ENCODE measurements at regions not wholly inside any gene's neighbourhood (a gene's known extent, or its start where the extent isn't known, plus 50 kb on each side); places are given as distances from the start of the nearest gene placed in this dataset.

- no peaks in the 10 kb centered on the region for H3K27me3 ChIP-seq (ENCODE audit: control insufficient read depth, insufficient read depth, low read length)
- no peak overlapping the region for H3K4me3 ChIP-seq (ENCODE audit: low read depth, low read length)
- no peaks in the 10 kb centered on the region for H3K36me3 ChIP-seq (ENCODE audit: control insufficient read depth, insufficient read depth, low read length)
- no peak for DNase-seq (ENCODE audit: low read depth)
- TF ChIP-seq, protein P1, sequence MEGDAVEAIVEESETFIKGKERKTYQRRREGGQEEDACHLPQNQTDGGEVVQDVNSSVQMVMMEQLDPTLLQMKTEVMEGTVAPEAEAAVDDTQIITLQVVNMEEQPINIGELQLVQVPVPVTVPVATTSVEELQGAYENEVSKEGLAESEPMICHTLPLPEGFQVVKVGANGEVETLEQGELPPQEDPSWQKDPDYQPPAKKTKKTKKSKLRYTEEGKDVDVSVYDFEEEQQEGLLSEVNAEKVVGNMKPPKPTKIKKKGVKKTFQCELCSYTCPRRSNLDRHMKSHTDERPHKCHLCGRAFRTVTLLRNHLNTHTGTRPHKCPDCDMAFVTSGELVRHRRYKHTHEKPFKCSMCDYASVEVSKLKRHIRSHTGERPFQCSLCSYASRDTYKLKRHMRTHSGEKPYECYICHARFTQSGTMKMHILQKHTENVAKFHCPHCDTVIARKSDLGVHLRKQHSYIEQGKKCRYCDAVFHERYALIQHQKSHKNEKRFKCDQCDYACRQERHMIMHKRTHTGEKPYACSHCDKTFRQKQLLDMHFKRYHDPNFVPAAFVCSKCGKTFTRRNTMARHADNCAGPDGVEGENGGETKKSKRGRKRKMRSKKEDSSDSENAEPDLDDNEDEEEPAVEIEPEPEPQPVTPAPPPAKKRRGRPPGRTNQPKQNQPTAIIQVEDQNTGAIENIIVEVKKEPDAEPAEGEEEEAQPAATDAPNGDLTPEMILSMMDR (IDR thresholded peaks at IDR 0.05; ENCODE audit: insufficient read depth, low read length, poor library complexity, severe bottlenecking): no peak
Observed at GRCh38 chr12:126404293-126404881, 1339.2 kb downstream of the AACS start.

DNA sequence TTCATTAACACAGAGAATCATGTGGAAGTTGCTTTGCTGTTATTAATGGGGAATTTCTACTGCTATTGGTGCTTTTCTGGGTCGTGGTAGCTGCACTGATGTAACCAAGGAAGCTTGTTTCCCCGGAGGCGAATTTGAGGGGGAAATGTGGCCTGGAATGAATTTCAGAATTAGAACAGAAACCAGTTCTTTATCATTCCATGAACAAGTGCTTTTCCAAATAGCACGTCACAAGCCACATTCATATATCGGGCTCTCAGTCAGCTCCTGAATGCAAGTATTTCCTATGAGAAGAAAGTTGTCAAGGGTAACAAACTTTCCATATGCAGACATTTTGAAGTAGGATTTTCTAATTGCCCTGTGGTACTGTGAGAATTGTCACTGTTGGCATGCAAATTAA lies 1353.2 kb downstream of the AACS start:
- no peak for DNase-seq (ENCODE audit: low read depth)
- TF ChIP-seq, protein P1 (IDR thresholded peaks at IDR 0.05; ENCODE audit: insufficient read depth, low read length, poor library complexity, severe bottlenecking): no peak
- H3K4me3 ChIP-seq (ENCODE audit: low read depth, low read length): no peak overlapping the region
- no peaks in the 10 kb centered on the region for H3K27me3 ChIP-seq (ENCODE audit: control insufficient read depth, insufficient read depth, low read length)
- H3K36me3 ChIP-seq (ENCODE audit: control insufficient read depth, insufficient read depth, low read length): no peaks in the 10 kb centered on the region

DNA sequence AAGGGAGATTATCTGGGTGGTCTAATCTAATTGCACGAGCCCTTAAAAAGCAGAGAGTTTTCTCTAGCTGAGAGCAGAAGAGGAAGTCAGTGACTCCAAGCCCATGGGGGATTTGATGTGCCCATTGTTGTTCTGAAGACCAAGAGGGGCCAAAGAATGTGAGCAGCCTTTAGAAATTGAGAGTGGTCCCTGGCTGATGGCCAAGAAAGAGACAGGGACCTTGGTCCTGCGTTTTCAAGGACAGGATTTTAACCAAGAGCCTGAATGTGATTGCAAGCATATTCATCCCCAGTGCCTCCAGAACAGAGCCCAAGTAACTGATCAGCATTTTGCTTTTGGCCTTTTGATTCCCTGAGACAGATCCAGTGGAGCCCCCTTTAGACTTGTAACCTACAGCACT lies 1353.9 kb downstream of the AACS start:
- H3K4me3 ChIP-seq (ENCODE audit: low read depth, low read length): no peak overlapping the region
- no peaks in the 10 kb centered on the region for H3K27me3 ChIP-seq (ENCODE audit: control insufficient read depth, insufficient read depth, low read length)
- no peaks in the 10 kb centered on the region for H3K36me3 ChIP-seq (ENCODE audit: control insufficient read depth, insufficient read depth, low read length)
- TF ChIP-seq, protein P1 (IDR thresholded peaks at IDR 0.05; ENCODE audit: insufficient read depth, low read length, poor library complexity, severe bottlenecking): no peak
- DNase-seq (ENCODE audit: low read depth): no peak

DNA sequence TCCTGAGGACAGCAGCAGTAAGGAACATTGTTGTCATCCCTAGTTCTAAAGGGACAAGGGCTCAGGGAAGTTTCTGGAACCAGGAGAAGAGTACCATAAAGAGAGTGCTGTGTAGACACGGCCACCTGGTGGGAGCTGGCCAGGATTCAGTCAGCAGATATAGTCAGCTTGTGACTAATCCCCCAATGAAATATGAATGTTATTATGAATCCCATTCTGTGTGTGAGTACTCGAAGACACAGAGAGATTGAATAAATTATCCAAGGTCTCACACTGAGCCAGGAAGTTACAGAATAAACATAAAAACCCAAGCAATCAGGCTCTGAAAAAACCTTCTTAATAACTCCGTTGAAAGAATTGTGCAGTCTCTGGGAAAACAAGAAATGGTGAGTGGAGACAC lies 1359.5 kb downstream of the AACS start:
- TF ChIP-seq, protein P1 (IDR thresholded peaks at IDR 0.05; ENCODE audit: insufficient read depth, low read length, poor library complexity, severe bottlenecking): no peak
- no peak overlapping the region for H3K4me3 ChIP-seq (ENCODE audit: low read depth, low read length)
- no peaks in the 10 kb centered on the region for H3K27me3 ChIP-seq (ENCODE audit: control insufficient read depth, insufficient read depth, low read length)
- no peak for DNase-seq (ENCODE audit: low read depth)
- H3K36me3 ChIP-seq (ENCODE audit: control insufficient read depth, insufficient read depth, low read length): no peaks in the 10 kb centered on the region

DNA sequence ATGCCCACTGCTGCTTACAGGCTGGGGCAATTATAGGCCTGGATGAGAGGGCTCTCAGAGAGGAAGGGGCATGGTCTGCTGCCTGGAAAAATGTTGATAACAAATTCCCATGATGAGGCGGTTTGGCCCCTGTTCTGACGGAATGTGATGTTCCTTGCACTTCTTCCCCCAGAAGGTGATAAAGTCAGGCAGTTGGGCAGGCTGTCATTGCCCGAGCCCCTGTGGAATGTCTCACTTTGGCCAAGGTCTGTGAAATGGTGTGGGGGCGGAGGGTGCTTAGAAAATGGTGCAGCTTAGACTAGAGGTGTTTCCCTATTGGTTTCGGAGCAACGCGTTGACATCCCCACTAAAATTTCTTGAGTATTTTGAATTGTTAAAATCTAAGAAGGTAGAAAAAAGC lies 1360.0 kb downstream of the AACS start:
- Histone ChIP-seq H3K27me3 (ENCODE audit: control insufficient read depth, insufficient read depth, low read length) (no peaks in the 10 kb centered on the region), H3K36me3 (ENCODE audit: control insufficient read depth, insufficient read depth, low read length) (no peaks in the 10 kb centered on the region), H3K4me3 (ENCODE audit: low read depth, low read length) (no peak overlapping the region)
- TF ChIP-seq, protein P1 (IDR thresholded peaks at IDR 0.05; ENCODE audit: insufficient read depth, low read length, poor library complexity, severe bottlenecking): no peak
- no peak for DNase-seq (ENCODE audit: low read depth)

- H3K36me3 ChIP-seq (ENCODE audit: control insufficient read depth, insufficient read depth, low read length): no peaks in the 10 kb centered on the region
- H3K4me3 ChIP-seq (ENCODE audit: low read depth, low read length): no peak overlapping the region
- no peaks in the 10 kb centered on the region for H3K27me3 ChIP-seq (ENCODE audit: control insufficient read depth, insufficient read depth, low read length)
- TF ChIP-seq, protein P1 (IDR thresholded peaks at IDR 0.05; ENCODE audit: insufficient read depth, low read length, poor library complexity, severe bottlenecking): no peak
- no peak for DNase-seq (ENCODE audit: low read depth)
Observed at GRCh38 chr12:126428769-126429168, 1363.5 kb downstream of the AACS start.
